ENCODE measurements at regions not wholly inside any gene's neighbourhood (a gene's known extent, or its start where the extent isn't known, plus 50 kb on each side); places are given as distances from the start of the nearest gene placed in this dataset.

GRCh38 chr11:81487109-81487508, 1246.6 kb downstream of the FAM181B start:
- ATAC-seq (no peak), DNase-seq (no peak)
- H3K9me3 Mint-ChIP-seq, result no peaks in the 10 kb centered on the region
- H3K4me1 Mint-ChIP-seq, result no peaks in the 10 kb centered on the region
- no peaks in the 10 kb centered on the region for H3K27me3 Mint-ChIP-seq
- H3K4me3 Mint-ChIP-seq, result no peak overlapping the region
- no peak overlapping the region for H3K27ac Mint-ChIP-seq

- H3K27ac Mint-ChIP-seq, result no peak overlapping the region
Observed at GRCh38 chr11:81484196-81484595, 1249.5 kb downstream of the FAM181B start.

GRCh38 chr11:81477277-81477676, 1256.4 kb downstream of the FAM181B start:
- DNase-seq (no peak), ATAC-seq (no peak)
- Mint-ChIP-seq H3K4me1 (no peaks in the 10 kb centered on the region), H3K27me3 (no peaks in the 10 kb centered on the region), H3K9me3 (peaks cover 0 to 5% of the 10 kb centered on the region in 2 donors), H3K27ac (no peak overlapping the region), H3K4me3 (no peak overlapping the region)

More at GRCh38 chr11:81484196-81484595, 1249.5 kb downstream of the FAM181B start:
- DNase-seq, result no peak
- no peak for ATAC-seq
- no peaks in the 10 kb centered on the region for H3K4me1 Mint-ChIP-seq
- H3K4me3 Mint-ChIP-seq, result no peak overlapping the region
- H3K27me3 Mint-ChIP-seq, result no peaks in the 10 kb centered on the region
- H3K9me3 Mint-ChIP-seq, result peaks cover 0 to 5% of the 10 kb centered on the region in 2 donors

- Mint-ChIP-seq H3K4me1 (no peaks in the 10 kb centered on the region), H3K9me3 (peaks cover 0 to 2% of the 10 kb centered on the region in 2 donors), H3K4me3 (no peak overlapping the region), H3K27ac (no peak overlapping the region), H3K27me3 (no peaks in the 10 kb centered on the region)
- no peak for ATAC-seq
- DNase-seq, result no peak
Observed at GRCh38 chr11:81476345-81476744, 1257.3 kb downstream of the FAM181B start.

- DNase-seq (no peak), ATAC-seq (no peak)
- no peaks in the 10 kb centered on the region for H3K27me3 Mint-ChIP-seq
- no peak overlapping the region for H3K4me3 Mint-ChIP-seq
- H3K9me3 Mint-ChIP-seq, result peaks cover 0 to 13% of the 10 kb centered on the region in 2 donors
- H3K27ac Mint-ChIP-seq, result no peak overlapping the region
- no peaks in the 10 kb centered on the region for H3K4me1 Mint-ChIP-seq
Observed at GRCh38 chr11:81472646-81473045, 1261.0 kb downstream of the FAM181B start.

GRCh38 chr11:81470446-81470845, 1263.2 kb downstream of the FAM181B start:
- Mint-ChIP-seq H3K4me3 (no peak overlapping the region), H3K9me3 (peaks cover 0 to 21% of the 10 kb centered on the region in 2 donors), H3K27me3 (no peaks in the 10 kb centered on the region), H3K27ac (peak overlapping the region in 1 of 2 donors; percentile 14), H3K4me1 (no peaks in the 10 kb centered on the region)
- ATAC-seq, result no peak
- DNase-seq, result no peak

- Mint-ChIP-seq H3K4me1 (no peaks in the 10 kb centered on the region), H3K4me3 (no peak overlapping the region), H3K9me3 (peaks cover under 1 to 3% of the 10 kb centered on the region in 2 donors), H3K27me3 (no peaks in the 10 kb centered on the region), H3K27ac (no peak overlapping the region)
- DNase-seq, result no peak
- ATAC-seq, result no peak
Observed at GRCh38 chr11:81459766-81460306, 1273.8 kb downstream of the FAM181B start.

GRCh38 chr11:81449588-81450156, 1284.0 kb downstream of the FAM181B start:
- ATAC-seq, result no peak
- Mint-ChIP-seq H3K27me3 (no peaks in the 10 kb centered on the region), H3K4me1 (no peaks in the 10 kb centered on the region), H3K4me3 (no peak overlapping the region), H3K9me3 (peaks cover 12 to 21% of the 10 kb centered on the region in 2 donors), H3K27ac (no peak overlapping the region)
- no peak for DNase-seq

GRCh38 chr11:81444297-81444696, 1289.4 kb downstream of the FAM181B start:
- Mint-ChIP-seq H3K4me1 (no peaks in the 10 kb centered on the region), H3K27me3 (no peaks in the 10 kb centered on the region), H3K9me3 (peaks cover 0 to 20% of the 10 kb centered on the region in 2 donors), H3K27ac (no peak overlapping the region), H3K4me3 (no peak overlapping the region)
- ATAC-seq (no peak), DNase-seq (no peak)

- Mint-ChIP-seq H3K4me1 (no peaks in the 10 kb centered on the region), H3K9me3 (peaks cover 0 to 7% of the 10 kb centered on the region in 2 donors), H3K27ac (no peak overlapping the region), H3K4me3 (no peak overlapping the region), H3K27me3 (no peaks in the 10 kb centered on the region)
- ATAC-seq (no peak), DNase-seq (no peak)
Observed at GRCh38 chr11:81432333-81432732, 1301.3 kb downstream of the FAM181B start.

GRCh38 chr11:81424822-81425221, 1308.8 kb downstream of the FAM181B start:
- H3K9me3 Mint-ChIP-seq, result peaks cover 0 to 7% of the 10 kb centered on the region in 2 donors
- no peaks in the 10 kb centered on the region for H3K27me3 Mint-ChIP-seq
- DNase-seq (no peak), ATAC-seq (no peak)
- H3K4me1 Mint-ChIP-seq, result no peaks in the 10 kb centered on the region
- no peak overlapping the region for H3K4me3 Mint-ChIP-seq
- H3K27ac Mint-ChIP-seq, result no peak overlapping the region

- ATAC-seq (no peak), DNase-seq (no peak)
- Mint-ChIP-seq H3K9me3 (no peaks in the 10 kb centered on the region), H3K4me1 (no peaks in the 10 kb centered on the region), H3K4me3 (no peak overlapping the region), H3K27ac (no peak overlapping the region), H3K27me3 (no peaks in the 10 kb centered on the region)
Observed at GRCh38 chr11:81422402-81422801, 1311.3 kb downstream of the FAM181B start.

GRCh38 chr11:81421251-81421860, 1312.3 kb downstream of the FAM181B start:
- Mint-ChIP-seq H3K9me3 (no peaks in the 10 kb centered on the region), H3K27ac (no peak overlapping the region), H3K4me3 (no peak overlapping the region), H3K27me3 (no peaks in the 10 kb centered on the region), H3K4me1 (no peaks in the 10 kb centered on the region)
- ATAC-seq (no peak), DNase-seq (no peak)

GRCh38 chr11:81420668-81421250, 1312.9 kb downstream of the FAM181B start:
- DNase-seq, result no peak
- no peaks in the 10 kb centered on the region for H3K4me1 Mint-ChIP-seq
- no peaks in the 10 kb centered on the region for H3K27me3 Mint-ChIP-seq
- no peaks in the 10 kb centered on the region for H3K9me3 Mint-ChIP-seq
- no peak overlapping the region for H3K27ac Mint-ChIP-seq
- no peak for ATAC-seq
- no peak overlapping the region for H3K4me3 Mint-ChIP-seq

- Mint-ChIP-seq H3K9me3 (no peaks in the 10 kb centered on the region), H3K27ac (no peak overlapping the region), H3K4me3 (no peak overlapping the region), H3K27me3 (no peaks in the 10 kb centered on the region), H3K4me1 (no peaks in the 10 kb centered on the region)
- no peak for ATAC-seq
- DNase-seq, result no peak
Observed at GRCh38 chr11:81397316-81397715, 1336.3 kb downstream of the FAM181B start.

- H3K4me1 Mint-ChIP-seq, result no peaks in the 10 kb centered on the region
- ATAC-seq, result no peak
- H3K9me3 Mint-ChIP-seq, result no peaks in the 10 kb centered on the region
- no peak overlapping the region for H3K27ac Mint-ChIP-seq
- H3K27me3 Mint-ChIP-seq, result no peaks in the 10 kb centered on the region
- no peak overlapping the region for H3K4me3 Mint-ChIP-seq
- DNase-seq, result no peak
Observed at GRCh38 chr11:81394311-81394710, 1339.4 kb downstream of the FAM181B start.
